ENCODE measurements at regions not wholly inside any gene's neighbourhood (a gene's known extent, or its start where the extent isn't known, plus 50 kb on each side); places are given as distances from the start of the nearest gene placed in this dataset.

GRCh38 chr4:120415896-120416295, 349.2 kb upstream of the MAD2L1 start:
- DNase-seq, result no peak

GRCh38 chr4:120406960-120407359, 340.3 kb upstream of the MAD2L1 start:
- no peak for DNase-seq

GRCh38 chr4:120403296-120403695, 336.6 kb upstream of the MAD2L1 start:
- no peak for DNase-seq

GRCh38 chr4:120400441-120400840, 333.8 kb upstream of the MAD2L1 start:
- no peak for DNase-seq

- no peak for DNase-seq
Measured at GRCh38 chr4:120399826-120400225, 333.2 kb upstream of the MAD2L1 start.

GRCh38 chr4:120395746-120396145, 329.1 kb upstream of the MAD2L1 start:
- no peak for DNase-seq

- DNase-seq, result peak; percentile 2
Measured at GRCh38 chr4:120355881-120356280, 289.2 kb upstream of the MAD2L1 start.

GRCh38 chr4:120354381-120354780, 287.7 kb upstream of the MAD2L1 start:
- DNase-seq, result peak; percentile 34

- no peak for DNase-seq
Measured at GRCh38 chr4:120353235-120353634, 286.6 kb upstream of the MAD2L1 start.

- DNase-seq, result no peak
Measured at GRCh38 chr4:120352739-120353138, 286.1 kb upstream of the MAD2L1 start.

GRCh38 chr4:120348948-120349347, 282.3 kb upstream of the MAD2L1 start:
- DNase-seq, result no peak

- peak; percentile 9 for DNase-seq
Measured at GRCh38 chr4:120348521-120348920, 281.9 kb upstream of the MAD2L1 start.

- peak; percentile 7 for DNase-seq
Measured at GRCh38 chr4:120331486-120332370, 265.1 kb upstream of the MAD2L1 start.

- no peak for DNase-seq
Measured at GRCh38 chr4:120329386-120329785, 262.7 kb upstream of the MAD2L1 start.

GRCh38 chr4:120327276-120327675, 260.6 kb upstream of the MAD2L1 start:
- DNase-seq, result no peak

GRCh38 chr4:120319046-120319767, 252.6 kb upstream of the MAD2L1 start:
- no peak for DNase-seq

- DNase-seq, result no peak
Measured at GRCh38 chr4:120318196-120318846, 251.7 kb upstream of the MAD2L1 start.

GRCh38 chr4:120317713-120318112, 251.1 kb upstream of the MAD2L1 start:
- no peak for DNase-seq

GRCh38 chr4:120316416-120316815, 249.8 kb upstream of the MAD2L1 start:
- no peak for DNase-seq

GRCh38 chr4:120314969-120315368, 248.3 kb upstream of the MAD2L1 start:
- DNase-seq, result peak; percentile 11

- no peak for DNase-seq
Measured at GRCh38 chr4:120304801-120305200, 238.2 kb upstream of the MAD2L1 start.

GRCh38 chr4:120299631-120300030, 233.0 kb upstream of the MAD2L1 start:
- DNase-seq, result no peak

- DNase-seq, result peak; percentile 53
Measured at GRCh38 chr4:120293341-120293740, 226.7 kb upstream of the MAD2L1 start.

- DNase-seq, result no peak
Measured at GRCh38 chr4:120291541-120291940, 224.9 kb upstream of the MAD2L1 start.
